ENCODE measurements at regions not wholly inside any gene's neighbourhood (a gene's known extent, or its start where the extent isn't known, plus 50 kb on each side); places are given as distances from the start of the nearest gene placed in this dataset.

DNA sequence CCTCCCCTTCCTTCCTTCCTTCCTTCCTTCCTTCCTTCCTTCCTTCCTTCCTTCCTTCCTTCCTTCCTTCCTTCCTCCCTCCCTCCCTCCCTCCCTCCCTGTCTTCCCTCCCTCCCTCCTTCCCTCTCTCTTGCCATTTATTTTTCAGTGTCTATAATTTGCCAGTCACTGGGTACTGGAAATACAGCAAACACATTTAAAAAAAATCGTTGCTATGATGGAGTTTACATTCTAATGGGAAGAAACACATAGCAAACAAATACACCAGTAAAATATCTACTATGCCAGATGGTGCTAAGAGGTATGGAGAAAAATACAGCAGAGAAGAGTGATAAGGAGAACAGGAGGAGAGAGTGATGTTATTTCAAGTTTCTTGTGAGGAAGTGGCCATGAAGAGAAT is 309.5 kb downstream of the CTH start:
- TF ChIP-seq USF1 (IDR thresholded peaks at IDR 0.05) (no peak), EP300 (IDR thresholded peaks at IDR 0.05; ENCODE audit: borderline replicate concordance) (no peak), TEAD4 (IDR thresholded peaks at IDR 0.05) (no peak), EGR1 (IDR thresholded peaks at IDR 0.05) (no peak), CEBPB (IDR thresholded peaks at IDR 0.05) (no peak), ZBTB7A (IDR thresholded peaks at IDR 0.05; ENCODE audit: low read depth) (no peak), NFIC (IDR thresholded peaks at IDR 0.05) (no peak), TAF1 (IDR thresholded peaks at IDR 0.05; ENCODE audit: low read depth) (no peak), RAD21 (IDR thresholded peaks at IDR 0.05; ENCODE audit: low read depth) (no peak), CREB1 (IDR thresholded peaks at IDR 0.05; ENCODE audit: low read depth) (no peak), FOXM1 (IDR thresholded peaks at IDR 0.05; ENCODE audit: borderline replicate concordance, low read depth) (no peak)
- TF ChIP-seq, protein P1, sequence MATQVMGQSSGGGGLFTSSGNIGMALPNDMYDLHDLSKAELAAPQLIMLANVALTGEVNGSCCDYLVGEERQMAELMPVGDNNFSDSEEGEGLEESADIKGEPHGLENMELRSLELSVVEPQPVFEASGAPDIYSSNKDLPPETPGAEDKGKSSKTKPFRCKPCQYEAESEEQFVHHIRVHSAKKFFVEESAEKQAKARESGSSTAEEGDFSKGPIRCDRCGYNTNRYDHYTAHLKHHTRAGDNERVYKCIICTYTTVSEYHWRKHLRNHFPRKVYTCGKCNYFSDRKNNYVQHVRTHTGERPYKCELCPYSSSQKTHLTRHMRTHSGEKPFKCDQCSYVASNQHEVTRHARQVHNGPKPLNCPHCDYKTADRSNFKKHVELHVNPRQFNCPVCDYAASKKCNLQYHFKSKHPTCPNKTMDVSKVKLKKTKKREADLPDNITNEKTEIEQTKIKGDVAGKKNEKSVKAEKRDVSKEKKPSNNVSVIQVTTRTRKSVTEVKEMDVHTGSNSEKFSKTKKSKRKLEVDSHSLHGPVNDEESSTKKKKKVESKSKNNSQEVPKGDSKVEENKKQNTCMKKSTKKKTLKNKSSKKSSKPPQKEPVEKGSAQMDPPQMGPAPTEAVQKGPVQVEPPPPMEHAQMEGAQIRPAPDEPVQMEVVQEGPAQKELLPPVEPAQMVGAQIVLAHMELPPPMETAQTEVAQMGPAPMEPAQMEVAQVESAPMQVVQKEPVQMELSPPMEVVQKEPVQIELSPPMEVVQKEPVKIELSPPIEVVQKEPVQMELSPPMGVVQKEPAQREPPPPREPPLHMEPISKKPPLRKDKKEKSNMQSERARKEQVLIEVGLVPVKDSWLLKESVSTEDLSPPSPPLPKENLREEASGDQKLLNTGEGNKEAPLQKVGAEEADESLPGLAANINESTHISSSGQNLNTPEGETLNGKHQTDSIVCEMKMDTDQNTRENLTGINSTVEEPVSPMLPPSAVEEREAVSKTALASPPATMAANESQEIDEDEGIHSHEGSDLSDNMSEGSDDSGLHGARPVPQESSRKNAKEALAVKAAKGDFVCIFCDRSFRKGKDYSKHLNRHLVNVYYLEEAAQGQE (IDR thresholded peaks at IDR 0.05; ENCODE audit: low read depth): no peak
